Hepatocyte (in vitro differentiated cells): ENCODE measurements at regions not wholly inside any gene's neighbourhood (a gene's known extent, or its start where the extent isn't known, plus 50 kb on each side); places are given as distances from the start of the nearest gene placed in this dataset.

Experiments used
- EZH2 ChIP-seq: fragments of 200-600 bp; sonication (generic); IDR thresholded peaks from 2 replicates; pipeline ENCODE4 v1.6.1; 2016; ENCODE audit warnings: antibody characterized with exemption, mild to moderate bottlenecking, borderline replicate concordance
- TF ChIP-seq, protein P1 (sequence below): fragments of 200-600 bp; sonication (generic); IDR thresholded peaks from 2 replicates; pipeline ENCODE4 v1.5.1; 2016; ENCODE audit warnings: antibody characterized with exemption, mild to moderate bottlenecking; ENCODE audit not compliant: poor library complexity

DNA sequence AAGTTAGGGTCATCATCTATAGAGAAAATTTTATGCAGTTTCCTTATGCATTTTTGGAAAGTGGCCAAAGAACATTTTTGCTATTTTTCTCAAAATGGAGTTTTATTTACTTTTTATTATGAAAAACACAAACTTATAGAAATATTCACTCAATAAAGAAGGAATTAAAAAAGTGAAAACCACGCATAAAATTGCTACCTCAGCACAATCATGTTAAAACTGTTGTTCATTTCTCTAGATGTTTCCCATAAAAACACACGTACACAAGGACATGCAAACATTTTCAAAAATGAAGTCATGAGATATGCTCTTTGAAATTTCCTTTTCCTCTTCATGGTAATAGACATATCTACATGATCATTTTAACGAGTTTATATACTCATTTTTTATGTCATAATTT lies 536.8 kb upstream of the MAGEB18 start:
- TF ChIP-seq, protein P1, sequence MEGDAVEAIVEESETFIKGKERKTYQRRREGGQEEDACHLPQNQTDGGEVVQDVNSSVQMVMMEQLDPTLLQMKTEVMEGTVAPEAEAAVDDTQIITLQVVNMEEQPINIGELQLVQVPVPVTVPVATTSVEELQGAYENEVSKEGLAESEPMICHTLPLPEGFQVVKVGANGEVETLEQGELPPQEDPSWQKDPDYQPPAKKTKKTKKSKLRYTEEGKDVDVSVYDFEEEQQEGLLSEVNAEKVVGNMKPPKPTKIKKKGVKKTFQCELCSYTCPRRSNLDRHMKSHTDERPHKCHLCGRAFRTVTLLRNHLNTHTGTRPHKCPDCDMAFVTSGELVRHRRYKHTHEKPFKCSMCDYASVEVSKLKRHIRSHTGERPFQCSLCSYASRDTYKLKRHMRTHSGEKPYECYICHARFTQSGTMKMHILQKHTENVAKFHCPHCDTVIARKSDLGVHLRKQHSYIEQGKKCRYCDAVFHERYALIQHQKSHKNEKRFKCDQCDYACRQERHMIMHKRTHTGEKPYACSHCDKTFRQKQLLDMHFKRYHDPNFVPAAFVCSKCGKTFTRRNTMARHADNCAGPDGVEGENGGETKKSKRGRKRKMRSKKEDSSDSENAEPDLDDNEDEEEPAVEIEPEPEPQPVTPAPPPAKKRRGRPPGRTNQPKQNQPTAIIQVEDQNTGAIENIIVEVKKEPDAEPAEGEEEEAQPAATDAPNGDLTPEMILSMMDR = no peak
- TF ChIP-seq EZH2 = no peak
